GM13977 (cell line): ENCODE measurements at regions not wholly inside any gene's neighbourhood (a gene's known extent, or its start where the extent isn't known, plus 50 kb on each side); places are given as distances from the start of the nearest gene placed in this dataset.

Source experiments
- DNase-seq: peaks from one replicate; pipeline ENCODE4 v3.0.0; 2012; ENCODE audit warnings: low spot score
- in situ Hi-C: fragments of 300-500 bp; cut with MboI; formaldehyde crosslinking; loops from one replicate; pipeline ENCODE4 v1.12.0; 2022; ENCODE audit warnings: low sequenced_read_pairs, low pct_unique_long_range_greater_than_20kb, mixed read lengths, inconsistent platforms; ENCODE audit not compliant: unreplicated experiment
- TF ChIP-seq, protein P1 (sequence below): IDR thresholded peaks from 2 replicates; pipeline ENCODE4 v1.5.1; 2012; ENCODE audit warnings: mild to moderate bottlenecking, control low read depth; ENCODE audit not compliant: insufficient read depth; ENCODE audit errors: extremely low read depth, missing control alignments

DNA sequence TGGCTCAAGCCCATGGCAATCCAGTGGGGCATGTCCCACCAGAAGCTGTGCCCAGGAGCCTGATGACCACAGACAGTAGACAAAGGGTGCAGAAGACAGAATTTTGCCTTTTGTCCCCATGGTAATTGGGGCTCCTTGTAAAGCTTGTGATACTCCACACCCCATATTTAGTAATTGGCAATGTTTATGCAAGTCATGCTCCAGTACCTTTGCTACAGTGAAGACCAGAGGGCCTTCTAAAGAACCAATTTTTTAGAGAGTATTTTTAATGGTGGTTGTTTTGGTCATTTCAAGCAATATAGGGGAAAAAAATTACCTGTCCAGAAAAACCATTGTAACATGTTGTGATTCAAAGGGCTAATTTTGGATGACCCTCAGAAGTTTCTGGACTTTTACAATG is 194.8 kb downstream of the ANAPC1 start:
- in situ Hi-C loops: no loop called here

DNA sequence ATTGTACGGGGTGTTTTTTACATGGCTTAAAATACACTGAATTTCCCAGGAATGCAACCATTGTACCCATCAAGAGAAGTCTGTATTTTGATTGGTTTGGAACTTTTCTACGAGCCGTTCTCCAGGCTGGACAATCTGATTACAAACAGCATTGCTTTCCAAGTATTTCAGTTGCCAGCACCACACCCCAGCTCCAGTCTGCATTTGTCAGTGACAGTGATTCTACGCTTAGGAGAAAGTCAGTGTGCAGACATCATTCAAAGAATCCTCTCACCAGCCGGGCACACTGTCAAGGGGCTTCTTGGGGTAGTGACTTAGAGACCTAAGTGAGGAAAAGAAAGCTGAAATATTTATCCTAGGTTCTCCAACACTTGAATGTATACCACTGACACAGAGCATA is 194.1 kb downstream of the ANAPC1 start:
- TF ChIP-seq, protein P1, sequence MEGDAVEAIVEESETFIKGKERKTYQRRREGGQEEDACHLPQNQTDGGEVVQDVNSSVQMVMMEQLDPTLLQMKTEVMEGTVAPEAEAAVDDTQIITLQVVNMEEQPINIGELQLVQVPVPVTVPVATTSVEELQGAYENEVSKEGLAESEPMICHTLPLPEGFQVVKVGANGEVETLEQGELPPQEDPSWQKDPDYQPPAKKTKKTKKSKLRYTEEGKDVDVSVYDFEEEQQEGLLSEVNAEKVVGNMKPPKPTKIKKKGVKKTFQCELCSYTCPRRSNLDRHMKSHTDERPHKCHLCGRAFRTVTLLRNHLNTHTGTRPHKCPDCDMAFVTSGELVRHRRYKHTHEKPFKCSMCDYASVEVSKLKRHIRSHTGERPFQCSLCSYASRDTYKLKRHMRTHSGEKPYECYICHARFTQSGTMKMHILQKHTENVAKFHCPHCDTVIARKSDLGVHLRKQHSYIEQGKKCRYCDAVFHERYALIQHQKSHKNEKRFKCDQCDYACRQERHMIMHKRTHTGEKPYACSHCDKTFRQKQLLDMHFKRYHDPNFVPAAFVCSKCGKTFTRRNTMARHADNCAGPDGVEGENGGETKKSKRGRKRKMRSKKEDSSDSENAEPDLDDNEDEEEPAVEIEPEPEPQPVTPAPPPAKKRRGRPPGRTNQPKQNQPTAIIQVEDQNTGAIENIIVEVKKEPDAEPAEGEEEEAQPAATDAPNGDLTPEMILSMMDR: no peak
- in situ Hi-C loops: no loop called here
- DNase-seq: no peak

More for the DNA sequence above, 194.8 kb downstream of the ANAPC1 start:
- no peak for DNase-seq
- TF ChIP-seq, protein P1: no peak

DNA sequence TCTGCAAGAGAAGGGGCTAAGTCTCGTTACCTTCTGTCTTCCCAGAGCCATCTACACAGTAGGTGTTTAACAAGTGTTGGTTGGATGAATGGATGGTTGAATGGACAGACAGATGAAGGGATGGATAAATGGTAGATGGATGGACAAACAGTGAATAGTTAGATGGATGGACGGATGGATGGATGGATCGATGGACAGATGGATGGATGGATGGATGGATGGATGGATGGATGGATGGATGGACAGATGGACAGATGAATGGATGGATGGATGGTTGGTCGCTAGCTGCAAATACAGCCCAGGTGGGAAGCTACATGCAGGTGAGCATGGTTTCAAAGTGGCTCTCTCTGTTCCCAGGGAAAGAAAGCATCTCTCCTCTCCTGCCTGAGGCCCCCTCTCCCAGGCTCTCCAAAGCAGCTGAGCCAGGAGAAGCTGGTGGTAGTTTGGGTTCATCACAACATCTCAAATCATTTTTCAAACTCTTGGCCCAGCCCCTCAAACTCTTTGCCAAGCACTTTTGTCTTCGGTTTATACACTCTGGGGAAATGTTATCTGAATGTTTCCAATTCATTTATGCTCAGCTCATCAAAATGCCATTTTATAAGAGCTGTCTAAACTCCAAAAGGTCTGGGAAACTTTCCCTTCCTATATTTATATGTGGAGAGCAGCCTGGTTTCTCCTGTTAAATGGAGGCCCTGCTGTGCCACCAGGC is 192.7 kb downstream of the ANAPC1 start:
- in situ Hi-C loops: no loop called here
- TF ChIP-seq, protein P1: no peak
- DNase-seq: no peak

DNA sequence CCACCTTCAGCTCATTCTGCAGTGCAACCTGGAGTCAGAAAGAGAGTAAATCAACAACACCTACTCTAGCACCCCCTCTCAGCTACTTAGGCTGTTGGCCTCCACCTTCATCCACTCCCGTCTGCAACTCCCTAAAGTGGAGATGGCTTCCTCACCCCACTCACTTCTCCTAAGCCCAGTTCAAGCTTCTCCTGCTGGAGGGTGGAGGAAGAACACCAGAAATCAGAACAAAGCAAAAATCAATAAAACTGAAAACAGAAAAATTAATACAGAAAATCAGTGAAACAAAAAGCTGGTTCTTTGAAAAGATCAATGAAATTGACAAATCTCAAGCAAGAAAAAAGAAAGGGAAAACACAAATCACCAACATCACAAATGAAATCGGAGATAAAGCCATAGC is 191.7 kb downstream of the ANAPC1 start:
- TF ChIP-seq, protein P1: no peak
- DNase-seq: no peak
- in situ Hi-C loops: no loop called here

DNA sequence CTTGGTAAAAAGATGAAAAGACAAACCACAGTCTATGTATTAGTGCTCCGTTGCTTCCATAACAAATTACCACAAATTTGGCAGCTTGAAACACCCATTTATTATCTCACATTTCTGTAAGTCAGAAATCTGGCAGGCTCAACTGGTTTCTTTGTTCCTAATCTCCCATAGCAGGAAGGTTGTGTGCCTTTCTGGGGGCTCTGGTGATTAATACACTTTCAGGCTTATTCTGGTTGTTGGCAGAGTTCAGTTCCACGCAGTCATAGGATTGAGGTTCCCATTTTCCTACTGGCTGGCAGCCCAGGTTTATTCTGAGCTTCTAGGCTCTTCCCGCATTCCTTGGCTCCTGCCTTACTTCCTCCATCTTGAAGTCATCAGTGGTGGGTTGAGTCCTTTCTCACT is 189.3 kb downstream of the ANAPC1 start:
- in situ Hi-C loops: no loop called here
- no peak for DNase-seq
- TF ChIP-seq, protein P1: no peak

DNA sequence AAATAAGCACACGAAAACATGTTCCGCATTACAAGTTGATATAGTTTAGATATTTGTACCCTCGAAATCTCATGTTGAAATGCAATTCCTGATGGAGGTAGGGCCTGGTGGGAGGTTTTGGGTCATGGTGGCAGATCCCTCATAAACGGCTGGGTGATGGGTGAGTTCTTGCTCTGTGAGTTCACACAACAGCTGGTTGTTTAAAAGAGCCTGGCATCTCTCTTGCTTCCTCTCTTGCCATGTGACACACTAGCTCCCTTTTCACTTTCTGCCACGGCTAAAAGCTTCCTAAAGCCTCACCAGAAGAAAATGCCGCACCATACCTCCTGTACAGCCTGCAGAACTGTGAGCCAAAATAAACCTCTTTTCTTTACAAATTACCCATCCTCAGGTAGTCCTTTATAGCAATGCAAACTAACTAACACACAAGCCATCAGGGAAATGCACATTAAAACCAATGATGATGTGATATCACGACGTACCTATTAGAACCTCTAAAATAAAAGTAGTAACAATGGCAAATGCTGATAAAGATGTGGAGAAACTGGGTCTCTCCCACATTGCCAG is 188.5 kb downstream of the ANAPC1 start:
- in situ Hi-C loops: no loop called here
- TF ChIP-seq, protein P1: no peak
- DNase-seq: no peak

DNA sequence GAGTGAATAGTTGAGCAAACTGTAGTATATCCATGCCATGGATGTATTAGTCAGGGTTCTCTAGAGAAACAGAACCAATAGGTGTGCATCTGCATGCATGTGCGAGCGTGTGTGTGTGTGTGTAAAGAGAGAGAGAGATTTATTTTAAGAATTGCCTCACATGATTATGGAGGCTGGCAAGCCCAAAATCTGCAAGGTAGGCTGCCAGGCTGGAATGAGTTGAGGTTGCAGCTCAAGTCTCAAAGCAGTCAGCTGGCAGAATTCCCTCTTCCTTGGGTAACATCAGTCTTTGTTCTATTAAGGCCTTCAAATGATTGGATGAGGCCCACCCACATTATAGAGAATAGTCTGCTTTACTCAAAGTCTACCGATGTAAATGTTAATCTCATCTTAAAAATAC is 187.8 kb downstream of the ANAPC1 start:
- no peak for DNase-seq
- in situ Hi-C loops: no loop called here
- TF ChIP-seq, protein P1: no peak
